ENCODE measurements at regions not wholly inside any gene's neighbourhood (a gene's known extent, or its start where the extent isn't known, plus 50 kb on each side); places are given as distances from the start of the nearest gene placed in this dataset.

DNA sequence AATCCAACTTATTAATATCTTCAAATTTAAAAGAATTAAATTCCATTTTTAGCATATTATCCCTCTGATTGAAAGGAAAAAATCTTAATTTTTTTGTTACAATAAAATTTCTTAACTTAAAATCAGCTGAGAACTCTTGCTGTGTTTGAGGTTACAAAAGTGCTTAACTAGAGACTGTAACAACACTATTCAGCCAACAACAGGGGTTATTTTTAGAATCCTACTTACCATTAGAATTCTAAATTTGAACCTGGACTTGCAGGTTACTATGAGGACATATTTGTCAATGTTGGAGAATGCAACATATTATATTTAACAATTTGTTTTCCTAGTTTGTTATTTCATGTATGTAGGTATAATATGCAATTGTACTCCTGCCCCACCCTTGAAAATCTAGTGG lies 238.1 kb upstream of the CXXC4 start:
- TF ChIP-seq, protein P1, sequence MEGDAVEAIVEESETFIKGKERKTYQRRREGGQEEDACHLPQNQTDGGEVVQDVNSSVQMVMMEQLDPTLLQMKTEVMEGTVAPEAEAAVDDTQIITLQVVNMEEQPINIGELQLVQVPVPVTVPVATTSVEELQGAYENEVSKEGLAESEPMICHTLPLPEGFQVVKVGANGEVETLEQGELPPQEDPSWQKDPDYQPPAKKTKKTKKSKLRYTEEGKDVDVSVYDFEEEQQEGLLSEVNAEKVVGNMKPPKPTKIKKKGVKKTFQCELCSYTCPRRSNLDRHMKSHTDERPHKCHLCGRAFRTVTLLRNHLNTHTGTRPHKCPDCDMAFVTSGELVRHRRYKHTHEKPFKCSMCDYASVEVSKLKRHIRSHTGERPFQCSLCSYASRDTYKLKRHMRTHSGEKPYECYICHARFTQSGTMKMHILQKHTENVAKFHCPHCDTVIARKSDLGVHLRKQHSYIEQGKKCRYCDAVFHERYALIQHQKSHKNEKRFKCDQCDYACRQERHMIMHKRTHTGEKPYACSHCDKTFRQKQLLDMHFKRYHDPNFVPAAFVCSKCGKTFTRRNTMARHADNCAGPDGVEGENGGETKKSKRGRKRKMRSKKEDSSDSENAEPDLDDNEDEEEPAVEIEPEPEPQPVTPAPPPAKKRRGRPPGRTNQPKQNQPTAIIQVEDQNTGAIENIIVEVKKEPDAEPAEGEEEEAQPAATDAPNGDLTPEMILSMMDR (conservative IDR thresholded peaks at IDR 0.05; ENCODE audit: low read depth in 2 of 2): no peak
- no peak for TF ChIP-seq EZH2 (IDR thresholded peaks at IDR 0.05; ENCODE audit: low read depth, unreplicated experiment)
- TF ChIP-seq POLR2AphosphoS5 (IDR thresholded peaks at IDR 0.05; ENCODE audit: low read depth): no peak
- TF ChIP-seq, protein P2, sequence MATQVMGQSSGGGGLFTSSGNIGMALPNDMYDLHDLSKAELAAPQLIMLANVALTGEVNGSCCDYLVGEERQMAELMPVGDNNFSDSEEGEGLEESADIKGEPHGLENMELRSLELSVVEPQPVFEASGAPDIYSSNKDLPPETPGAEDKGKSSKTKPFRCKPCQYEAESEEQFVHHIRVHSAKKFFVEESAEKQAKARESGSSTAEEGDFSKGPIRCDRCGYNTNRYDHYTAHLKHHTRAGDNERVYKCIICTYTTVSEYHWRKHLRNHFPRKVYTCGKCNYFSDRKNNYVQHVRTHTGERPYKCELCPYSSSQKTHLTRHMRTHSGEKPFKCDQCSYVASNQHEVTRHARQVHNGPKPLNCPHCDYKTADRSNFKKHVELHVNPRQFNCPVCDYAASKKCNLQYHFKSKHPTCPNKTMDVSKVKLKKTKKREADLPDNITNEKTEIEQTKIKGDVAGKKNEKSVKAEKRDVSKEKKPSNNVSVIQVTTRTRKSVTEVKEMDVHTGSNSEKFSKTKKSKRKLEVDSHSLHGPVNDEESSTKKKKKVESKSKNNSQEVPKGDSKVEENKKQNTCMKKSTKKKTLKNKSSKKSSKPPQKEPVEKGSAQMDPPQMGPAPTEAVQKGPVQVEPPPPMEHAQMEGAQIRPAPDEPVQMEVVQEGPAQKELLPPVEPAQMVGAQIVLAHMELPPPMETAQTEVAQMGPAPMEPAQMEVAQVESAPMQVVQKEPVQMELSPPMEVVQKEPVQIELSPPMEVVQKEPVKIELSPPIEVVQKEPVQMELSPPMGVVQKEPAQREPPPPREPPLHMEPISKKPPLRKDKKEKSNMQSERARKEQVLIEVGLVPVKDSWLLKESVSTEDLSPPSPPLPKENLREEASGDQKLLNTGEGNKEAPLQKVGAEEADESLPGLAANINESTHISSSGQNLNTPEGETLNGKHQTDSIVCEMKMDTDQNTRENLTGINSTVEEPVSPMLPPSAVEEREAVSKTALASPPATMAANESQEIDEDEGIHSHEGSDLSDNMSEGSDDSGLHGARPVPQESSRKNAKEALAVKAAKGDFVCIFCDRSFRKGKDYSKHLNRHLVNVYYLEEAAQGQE (IDR thresholded peaks at IDR 0.05; ENCODE audit: unreplicated experiment): no peak
- TF ChIP-seq EZH2phosphoT487 (IDR thresholded peaks at IDR 0.05; ENCODE audit: unreplicated experiment): no peak
- no peak for TF ChIP-seq JUNB (IDR thresholded peaks at IDR 0.05; ENCODE audit: unreplicated experiment)
